ENCODE measurements at regions not wholly inside any gene's neighbourhood (a gene's known extent, or its start where the extent isn't known, plus 50 kb on each side); places are given as distances from the start of the nearest gene placed in this dataset.

GRCh38 chr2:116680256-116680936, 1134.1 kb upstream of the DDX18 start:
- intact Hi-C loops (cut with micrococcal nuclease): no loop called here
- ChIA-PET POLR2A (no interaction called here), CTCF (no interaction called here)
- Mint-ChIP-seq H3K27ac (no peak overlapping the region), H3K27me3 (no peaks in the 10 kb centered on the region), H3K9me3 (peaks cover 4% of the 10 kb centered on the region), H3K36me3 (ENCODE audit: low read depth) (no peaks in the 10 kb centered on the region), H3K4me1 (no peaks in the 10 kb centered on the region), H3K4me3 (no peak overlapping the region)
- no peak for ATAC-seq (ENCODE audit: low read depth)
- no peak for DNase-seq
- no peak for TF ChIP-seq CTCF (IDR thresholded peaks at IDR 0.05)

GRCh38 chr2:116687371-116687770, 1127.1 kb upstream of the DDX18 start:
- H3K4me3 Mint-ChIP-seq: no peak overlapping the region
- H3K9me3 Mint-ChIP-seq: no peaks in the 10 kb centered on the region
- ATAC-seq (ENCODE audit: low read depth) (no peak), DNase-seq (no peak)
- no peaks in the 10 kb centered on the region for H3K27me3 Mint-ChIP-seq
- H3K27ac Mint-ChIP-seq: no peak overlapping the region
- ChIA-PET POLR2A (no interaction called here), CTCF (no interaction called here)
- no peaks in the 10 kb centered on the region for H3K4me1 Mint-ChIP-seq
- no peaks in the 10 kb centered on the region for H3K36me3 Mint-ChIP-seq (ENCODE audit: low read depth)
- intact Hi-C loops (cut with micrococcal nuclease): no loop called here
- no peak for TF ChIP-seq CTCF (IDR thresholded peaks at IDR 0.05)

GRCh38 chr2:116692988-116693387, 1121.5 kb upstream of the DDX18 start:
- TF ChIP-seq CTCF (IDR thresholded peaks at IDR 0.05): no peak
- intact Hi-C loops (cut with micrococcal nuclease): no loop called here
- Mint-ChIP-seq H3K27me3 (no peaks in the 10 kb centered on the region), H3K36me3 (ENCODE audit: low read depth) (no peaks in the 10 kb centered on the region), H3K4me1 (no peaks in the 10 kb centered on the region), H3K27ac (no peak overlapping the region), H3K4me3 (no peak overlapping the region), H3K9me3 (no peaks in the 10 kb centered on the region)
- DNase-seq (no peak), ATAC-seq (ENCODE audit: low read depth) (no peak)
- ChIA-PET CTCF (no interaction called here), POLR2A (no interaction called here)

GRCh38 chr2:116696223-116696622, 1118.3 kb upstream of the DDX18 start:
- DNase-seq: no peak
- no peak overlapping the region for H3K4me3 Mint-ChIP-seq
- H3K36me3 Mint-ChIP-seq (ENCODE audit: low read depth): no peaks in the 10 kb centered on the region
- no peak for TF ChIP-seq CTCF (IDR thresholded peaks at IDR 0.05)
- no peak for ATAC-seq (ENCODE audit: low read depth)
- CTCF ChIA-PET: no interaction called here
- POLR2A ChIA-PET: no interaction called here
- H3K27me3 Mint-ChIP-seq: no peaks in the 10 kb centered on the region
- H3K9me3 Mint-ChIP-seq: peaks cover 3% of the 10 kb centered on the region
- H3K4me1 Mint-ChIP-seq: no peaks in the 10 kb centered on the region
- intact Hi-C loops (cut with micrococcal nuclease): no loop called here
- no peak overlapping the region for H3K27ac Mint-ChIP-seq

- intact Hi-C loops (cut with micrococcal nuclease): no loop called here
- Mint-ChIP-seq H3K9me3 (peaks cover 3% of the 10 kb centered on the region), H3K27ac (no peak overlapping the region), H3K36me3 (ENCODE audit: low read depth) (no peaks in the 10 kb centered on the region), H3K4me3 (no peak overlapping the region), H3K4me1 (no peaks in the 10 kb centered on the region), H3K27me3 (no peaks in the 10 kb centered on the region)
- no peak for ATAC-seq (ENCODE audit: low read depth)
- POLR2A ChIA-PET: no interaction called here
- TF ChIP-seq CTCF (IDR thresholded peaks at IDR 0.05): no peak
- CTCF ChIA-PET: no interaction called here
- no peak for DNase-seq
Measured at GRCh38 chr2:116696903-116697302, 1117.6 kb upstream of the DDX18 start.
